ENCODE measurements at regions not wholly inside any gene's neighbourhood (a gene's known extent, or its start where the extent isn't known, plus 50 kb on each side); places are given as distances from the start of the nearest gene placed in this dataset.

DNA sequence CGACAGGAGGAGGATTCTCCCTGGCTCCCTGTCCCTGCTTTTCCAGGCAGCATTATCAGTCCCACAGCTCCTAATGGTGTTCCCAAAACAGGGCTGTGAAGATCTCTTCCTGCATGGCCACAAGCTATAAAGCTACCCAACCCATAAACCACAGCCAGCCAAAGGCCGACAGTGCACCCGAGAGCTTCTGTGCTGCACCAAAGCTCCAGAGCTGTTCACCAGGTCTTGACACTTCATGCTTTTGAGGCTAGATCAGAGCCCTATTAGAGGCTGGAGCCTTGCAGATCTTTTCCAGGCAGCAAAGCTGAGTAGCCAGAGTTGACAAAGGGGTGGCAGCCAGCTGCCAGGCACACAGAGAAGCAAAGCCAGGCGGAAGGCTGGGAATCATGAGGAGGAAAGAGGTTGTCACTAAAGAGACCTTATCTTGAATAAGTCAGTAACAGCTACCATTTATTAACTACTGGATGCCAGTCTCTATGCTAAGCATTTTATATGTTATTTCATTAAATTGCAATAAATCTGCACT lies 180.4 kb downstream of the KATNAL1 start:
- DNase-seq (ENCODE audit: low spot score) = peak; percentile 39

DNA sequence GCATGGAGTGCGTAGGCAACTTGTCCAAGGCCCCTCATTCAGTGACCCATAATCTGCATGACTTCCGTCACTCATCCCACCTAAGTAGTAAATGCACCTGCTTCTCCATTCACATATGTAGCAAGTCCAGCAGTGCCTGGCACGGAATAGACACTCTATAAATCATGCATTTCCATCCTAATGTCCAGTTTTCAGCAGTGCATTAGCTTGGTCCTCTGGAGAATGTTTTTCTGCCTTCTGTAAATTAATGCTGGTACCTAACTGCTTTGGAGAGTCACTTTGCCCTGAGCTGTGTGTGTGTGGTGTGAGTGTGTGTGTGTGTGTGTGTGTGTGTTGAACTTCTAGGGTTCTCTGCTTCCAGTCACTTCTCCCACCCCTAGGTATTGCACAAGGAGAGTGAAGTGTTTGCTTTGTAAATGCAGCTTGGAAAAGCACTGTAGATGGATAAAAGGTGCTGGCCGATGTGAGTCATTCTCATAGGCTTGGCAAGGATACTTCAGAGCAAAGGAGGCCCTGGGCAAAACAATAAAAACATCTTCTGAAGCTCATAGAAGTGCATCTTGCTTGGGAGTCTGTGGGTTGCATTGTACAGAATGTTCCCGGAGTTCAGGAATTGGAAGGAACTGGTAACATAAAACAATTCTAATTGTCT lies 181.8 kb downstream of the KATNAL1 start:
- DNase-seq (ENCODE audit: low spot score) = peak; percentile 68

DNA sequence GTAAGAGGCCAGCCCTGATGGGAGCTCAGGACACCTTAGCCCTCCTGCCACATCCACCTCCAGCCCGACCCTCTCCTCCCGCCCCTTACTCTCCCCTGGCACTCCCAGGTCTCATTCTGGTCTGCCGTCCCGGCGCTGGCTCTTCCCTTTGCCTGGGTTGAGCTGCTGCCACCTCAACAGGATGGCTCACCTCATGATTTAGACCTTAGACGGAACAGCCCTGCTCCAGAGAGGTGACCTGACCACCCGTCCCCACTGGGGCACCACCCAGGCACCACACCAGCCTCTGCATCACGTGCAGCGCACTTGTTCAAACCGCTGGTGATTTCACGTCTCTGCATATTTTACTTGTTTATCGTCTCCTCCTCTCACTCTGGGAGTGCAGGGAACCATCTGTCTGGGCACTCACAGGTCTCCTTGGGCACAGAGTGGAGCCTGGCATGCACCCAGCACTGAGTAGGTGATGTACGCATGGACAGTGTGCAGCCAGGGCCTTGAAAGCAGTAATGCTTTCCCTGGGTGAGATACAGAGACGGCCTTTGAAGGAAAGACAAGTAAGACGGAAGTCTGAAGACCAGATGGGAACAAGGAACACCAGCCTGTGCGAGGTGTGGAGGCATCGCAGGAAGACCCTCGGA lies 183.1 kb downstream of the KATNAL1 start:
- no peak for DNase-seq (ENCODE audit: low spot score)

DNA sequence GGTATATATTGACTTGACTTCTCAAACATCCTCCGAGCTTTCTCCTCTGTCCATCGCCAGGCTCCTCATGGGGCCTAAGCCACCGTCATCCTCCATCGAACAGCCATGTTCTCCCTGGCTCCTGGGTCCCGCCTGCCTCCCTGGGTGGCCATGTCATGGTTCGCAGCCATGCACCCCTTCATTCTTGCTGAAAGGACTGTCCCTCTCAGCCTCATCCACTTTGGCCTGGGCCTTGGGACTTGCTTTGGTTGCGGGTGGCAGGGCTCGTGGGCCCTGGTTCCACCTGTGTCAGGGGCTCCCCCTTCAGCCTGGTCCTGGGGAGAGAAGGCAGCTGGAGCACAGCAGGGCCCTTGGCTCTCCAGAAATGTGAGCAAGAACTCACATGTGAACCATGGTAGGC lies 183.8 kb downstream of the KATNAL1 start:
- no peak for DNase-seq (ENCODE audit: low spot score)

DNA sequence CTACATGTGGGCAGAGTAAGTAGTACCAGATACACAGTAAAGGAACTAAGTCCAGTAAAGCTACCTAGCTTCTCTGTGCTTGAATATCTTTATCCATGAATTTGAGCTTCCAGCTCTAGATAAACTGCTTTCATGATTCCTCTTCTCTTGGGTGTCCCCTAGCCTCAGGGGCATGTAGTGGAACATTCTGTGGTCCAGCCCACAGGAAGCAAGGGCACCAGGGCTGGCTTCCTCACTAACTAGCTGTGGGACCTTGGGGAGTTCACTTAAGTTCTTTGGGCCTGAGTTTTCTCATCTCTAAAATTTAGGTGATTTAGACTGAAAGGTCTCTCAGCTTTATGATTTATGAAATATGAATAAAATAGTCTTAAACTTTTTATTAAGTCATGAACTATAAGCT lies 185.7 kb downstream of the KATNAL1 start:
- DNase-seq (ENCODE audit: low spot score) = no peak

DNA sequence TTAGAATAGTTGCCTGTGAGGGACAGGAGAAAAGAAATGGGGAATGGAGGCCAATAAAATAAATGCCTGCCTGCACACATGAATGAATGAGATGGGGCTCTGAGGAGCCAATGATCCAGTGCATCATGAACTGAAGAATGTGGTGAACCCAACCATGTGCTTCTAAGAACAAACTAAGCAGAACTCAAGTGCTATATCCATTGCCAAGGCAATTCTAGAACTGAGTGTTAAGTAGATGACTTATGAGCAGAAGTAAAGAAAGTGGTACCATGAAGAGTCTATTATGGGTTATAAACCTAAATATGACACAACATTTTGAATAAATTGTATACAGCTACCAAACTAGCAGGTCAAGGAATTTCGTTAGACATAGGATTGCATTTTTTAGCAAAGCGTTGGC lies 186.1 kb downstream of the KATNAL1 start:
- DNase-seq (ENCODE audit: low spot score) = no peak

DNA sequence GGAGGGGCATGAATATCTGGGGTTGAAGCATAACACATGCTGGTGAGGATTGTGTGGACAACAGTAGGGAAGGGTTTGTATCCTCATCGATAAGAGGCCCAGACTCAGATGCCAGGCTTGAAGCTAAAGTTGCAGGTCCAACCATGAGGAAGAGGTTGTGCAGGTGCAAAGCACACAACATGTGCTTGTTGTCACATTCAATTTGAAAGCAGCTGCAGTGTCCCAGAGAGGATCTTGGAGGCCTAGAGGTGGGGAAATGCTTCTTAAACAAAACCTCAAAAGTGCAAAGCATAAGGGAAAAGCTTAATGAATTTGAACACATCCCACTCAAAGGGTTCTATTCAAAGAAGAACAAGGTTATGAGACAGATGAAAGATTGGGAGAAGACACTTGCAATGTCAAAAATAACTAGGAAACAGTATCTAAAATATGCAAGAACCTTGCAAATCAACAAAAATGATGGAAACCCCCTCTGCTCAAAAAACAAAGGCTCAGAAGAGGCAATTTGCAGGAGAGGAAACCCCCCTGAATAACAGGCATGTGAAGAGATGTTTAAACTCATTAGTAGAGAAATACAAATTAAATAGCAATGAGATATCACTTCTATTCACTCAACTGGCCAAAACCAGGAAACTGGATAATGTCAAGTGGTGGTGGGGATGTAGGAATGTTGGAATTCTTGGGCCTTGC lies 187.1 kb downstream of the KATNAL1 start:
- DNase-seq (ENCODE audit: low spot score) = no peak

DNA sequence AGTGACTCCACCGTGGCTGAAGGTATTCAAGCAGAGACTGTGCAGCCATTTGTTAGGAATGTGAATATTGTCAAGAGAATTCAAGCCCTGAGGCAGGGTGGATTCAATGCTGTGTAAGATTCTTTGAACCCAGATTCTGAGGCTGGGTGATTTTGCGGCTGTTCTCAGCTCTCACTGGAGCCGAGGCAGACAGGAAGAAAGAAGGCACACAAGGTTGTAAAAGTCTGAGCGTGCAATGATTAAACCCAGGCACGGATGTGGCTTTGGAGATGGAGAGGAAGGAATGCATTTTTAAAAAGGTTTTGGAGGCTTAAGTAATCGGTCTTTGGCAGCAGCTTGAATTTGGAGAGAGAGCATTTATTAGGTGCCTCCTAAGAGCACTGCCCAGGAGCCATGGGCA lies 187.9 kb downstream of the KATNAL1 start:
- DNase-seq (ENCODE audit: low spot score) = peak; percentile 70

DNA sequence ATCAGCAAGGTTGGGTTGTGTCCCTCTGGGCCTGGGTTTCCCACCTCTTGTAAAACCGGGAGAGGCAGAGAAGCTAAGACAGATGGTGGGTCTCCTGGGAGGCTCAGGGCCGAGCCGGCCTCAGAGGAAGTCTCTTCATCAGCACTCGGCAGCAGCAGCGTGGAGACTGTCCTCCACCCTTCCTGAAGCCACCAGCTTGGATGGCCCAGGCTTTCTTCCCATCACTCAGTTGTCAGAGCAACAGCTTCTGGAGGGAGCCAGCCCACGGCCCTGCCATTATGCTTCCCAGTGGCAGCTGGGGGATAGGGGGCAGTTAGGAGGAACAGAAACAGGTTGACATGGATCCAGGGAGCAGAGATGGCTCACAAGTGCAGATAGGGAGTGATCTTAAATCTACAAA lies 191.0 kb downstream of the KATNAL1 start:
- no peak for DNase-seq (ENCODE audit: low spot score)

DNA sequence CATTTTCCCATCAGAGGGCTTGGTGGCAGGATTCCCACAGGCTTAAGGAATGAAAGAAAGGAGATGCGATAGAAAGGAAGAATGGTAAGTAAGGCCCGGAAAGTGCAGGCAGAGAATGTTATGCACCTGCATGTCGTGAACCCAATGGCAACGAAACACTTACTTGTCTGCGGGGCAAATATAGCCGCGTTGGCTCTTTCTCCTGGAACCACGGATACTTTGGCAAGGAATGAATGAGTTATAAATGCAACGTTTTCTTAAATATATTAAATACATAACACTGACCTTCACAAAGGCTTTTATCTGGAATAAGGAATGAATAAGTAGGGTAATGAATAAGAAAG lies 192.1 kb downstream of the KATNAL1 start:
- DNase-seq (ENCODE audit: low spot score) = no peak

DNA sequence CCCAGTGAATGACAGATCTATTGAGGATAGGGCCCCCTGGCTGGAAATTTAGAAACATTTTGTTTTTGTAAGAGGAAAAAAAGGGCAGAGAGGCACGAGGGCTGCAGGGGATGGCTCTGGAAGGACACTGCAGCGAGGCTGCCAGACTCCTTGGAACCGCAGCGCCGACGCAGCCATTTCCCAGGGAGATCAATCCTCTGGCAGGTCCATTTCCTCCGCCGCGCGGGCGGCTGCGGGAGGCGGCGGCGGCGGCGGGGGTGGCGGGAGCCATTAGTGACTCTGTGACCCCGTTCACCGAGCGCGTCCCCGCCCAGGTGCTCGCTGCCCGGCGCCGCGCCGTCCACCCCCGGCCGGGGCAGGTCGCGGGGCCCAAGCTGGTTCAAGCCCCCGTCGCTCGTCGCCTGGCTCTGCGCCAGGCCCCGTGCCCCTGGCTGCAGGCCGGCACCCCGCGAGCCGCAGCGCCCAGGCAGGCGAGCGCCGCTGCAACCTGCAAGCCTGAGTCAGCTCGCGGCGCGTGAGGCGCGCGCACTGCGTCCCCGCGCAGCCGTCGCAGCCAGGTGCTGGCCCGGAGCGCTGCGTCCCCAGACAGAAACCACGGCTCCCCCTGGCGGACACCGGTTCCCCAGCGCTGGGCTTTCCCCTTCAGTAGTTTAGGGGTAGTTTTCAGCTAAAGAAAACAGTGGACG lies 192.6 kb downstream of the KATNAL1 start:
- DNase-seq (ENCODE audit: low spot score) = peak; percentile 87

DNA sequence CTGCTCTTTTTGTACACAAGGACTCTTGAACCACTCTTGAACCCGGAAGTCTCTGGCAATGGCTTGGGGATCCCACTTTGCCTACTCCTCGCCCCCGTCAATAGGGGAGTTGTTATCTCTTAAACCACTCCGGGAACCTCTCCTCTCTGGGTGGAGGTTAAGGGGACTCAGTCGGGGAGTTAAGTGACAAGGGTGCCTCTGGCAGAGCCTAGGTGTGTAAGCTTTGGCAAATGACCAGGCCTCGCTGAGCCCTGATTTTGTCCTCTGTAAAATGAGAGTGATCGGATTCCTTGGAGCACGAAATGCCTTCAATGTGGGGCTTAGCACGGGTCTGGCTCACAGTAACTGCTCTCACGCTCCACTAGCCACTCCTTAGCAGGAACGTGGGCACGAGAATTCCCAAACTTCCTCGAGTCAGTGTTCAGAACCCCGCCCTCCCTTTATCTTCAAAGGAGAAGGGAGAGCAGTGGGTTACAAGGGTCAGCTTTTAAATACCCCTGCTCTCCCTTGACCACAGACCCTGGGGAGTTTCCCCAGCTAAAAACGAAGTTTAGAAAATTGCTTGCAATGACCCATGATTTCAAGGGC lies 193.3 kb downstream of the KATNAL1 start:
- no peak for DNase-seq (ENCODE audit: low spot score)

DNA sequence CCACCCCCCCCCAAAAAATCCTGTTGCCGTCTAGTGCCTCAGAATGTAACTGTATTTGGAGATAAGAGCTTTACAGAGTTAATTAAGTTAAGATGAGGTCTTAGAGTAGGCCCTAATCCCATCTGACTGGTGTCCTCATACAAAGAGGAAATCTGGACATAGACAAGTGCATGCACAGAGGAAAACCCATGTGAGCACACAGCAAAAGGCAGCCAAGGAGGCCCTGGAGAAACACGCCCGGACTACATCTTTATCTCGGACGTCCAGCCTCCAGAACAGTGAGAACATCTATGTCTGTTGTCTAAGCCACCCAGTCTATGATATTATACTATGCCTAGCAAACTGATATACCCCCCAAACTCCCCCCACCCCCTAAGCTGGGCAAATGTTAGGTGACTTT lies 193.8 kb downstream of the KATNAL1 start:
- DNase-seq (ENCODE audit: low spot score) = no peak

DNA sequence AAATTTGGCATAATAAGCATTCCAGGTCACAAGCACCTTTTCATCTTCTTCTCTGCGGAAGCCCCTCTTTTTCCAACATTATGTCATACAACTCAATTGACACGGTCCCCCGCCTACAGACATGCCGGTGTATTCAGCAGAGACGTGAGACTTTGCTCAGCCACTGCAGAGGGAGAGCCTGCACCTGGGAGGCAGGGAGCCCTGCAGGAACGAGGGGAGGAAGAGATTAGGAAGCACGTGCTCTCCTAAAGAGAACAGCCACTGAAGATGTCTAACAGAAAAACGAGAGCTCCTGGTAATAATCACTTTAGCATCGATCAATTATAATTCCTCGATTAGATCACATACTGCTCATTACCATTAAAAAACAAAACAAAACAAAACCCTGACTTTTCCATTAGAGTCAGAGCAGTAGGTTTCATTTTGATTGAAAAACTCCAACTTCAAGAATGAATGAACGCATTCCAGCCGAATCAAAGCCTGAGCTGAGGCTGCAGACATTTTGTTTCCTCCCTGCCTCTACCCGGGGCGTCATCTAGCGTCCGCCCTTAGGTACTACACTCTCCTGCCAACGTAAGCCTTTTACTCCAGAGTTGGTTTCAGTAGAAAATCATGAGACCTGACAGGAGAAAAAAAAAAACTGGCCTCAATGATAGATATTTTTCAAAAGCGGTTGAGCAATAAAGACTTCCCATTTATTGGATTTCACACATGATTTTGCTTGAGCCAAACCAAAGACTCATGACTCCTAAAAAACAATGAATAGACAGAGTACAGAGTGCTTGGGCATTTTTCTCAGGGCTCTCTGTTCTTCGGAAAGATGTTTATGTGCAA lies 194.5 kb downstream of the KATNAL1 start:
- DNase-seq (ENCODE audit: low spot score) = peak; percentile 85

DNA sequence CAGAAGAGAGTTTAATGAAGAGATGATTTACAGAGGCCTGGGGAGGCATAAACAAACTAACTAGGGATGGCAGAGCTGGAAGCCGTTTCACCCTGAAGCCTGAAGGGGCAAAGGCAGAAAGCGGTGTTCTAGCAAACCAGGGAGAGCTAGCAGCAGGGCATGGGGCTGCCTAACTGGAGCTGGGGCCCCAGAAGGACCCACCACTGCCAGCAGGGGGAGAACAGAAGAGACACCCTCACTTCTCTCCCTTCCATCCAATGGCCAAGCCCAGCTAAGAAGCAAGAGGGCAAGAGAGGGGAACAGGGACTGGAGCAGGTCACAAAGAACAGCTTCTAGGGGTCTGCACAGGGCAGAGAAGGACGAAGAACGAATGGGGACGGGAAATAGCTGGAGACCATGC lies 195.5 kb downstream of the KATNAL1 start:
- peak; percentile 38 for DNase-seq (ENCODE audit: low spot score)

DNA sequence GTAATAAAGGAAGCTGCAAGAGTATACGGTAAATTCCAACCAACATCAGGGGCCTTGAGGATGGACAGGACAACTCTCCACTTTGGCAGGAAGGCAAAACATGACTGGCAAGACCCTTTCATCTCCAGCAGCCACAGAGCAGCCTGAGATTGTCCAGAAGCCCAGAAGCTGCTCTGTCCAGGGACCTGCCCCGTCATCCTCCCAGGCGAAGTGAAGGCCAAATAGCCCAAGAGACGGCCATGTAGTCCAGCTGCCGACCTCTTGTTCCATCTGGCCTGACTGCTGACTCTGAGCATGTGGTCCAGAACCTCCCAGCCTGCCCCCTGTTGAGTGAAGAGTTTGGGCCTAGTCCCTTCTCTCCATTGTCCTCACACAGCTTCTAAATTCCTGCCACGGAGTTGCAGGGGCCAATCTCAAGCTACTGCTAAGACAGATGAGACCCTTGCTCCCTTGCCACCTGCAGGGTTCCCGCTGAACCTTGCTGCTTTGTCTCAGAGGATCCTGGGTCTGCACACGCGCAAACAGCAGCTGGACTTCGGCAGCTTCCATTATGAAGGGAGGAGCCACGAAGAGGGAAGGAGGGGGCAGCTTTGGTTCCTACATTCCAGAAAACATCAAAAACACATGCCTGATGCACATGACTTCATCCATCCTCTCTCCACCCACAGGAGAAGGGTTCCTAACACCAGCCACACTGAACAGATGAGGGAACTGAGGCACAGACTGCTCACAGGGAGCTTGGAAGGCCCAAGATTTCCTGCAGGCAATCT lies 196.9 kb downstream of the KATNAL1 start:
- DNase-seq (ENCODE audit: low spot score) = no peak

DNA sequence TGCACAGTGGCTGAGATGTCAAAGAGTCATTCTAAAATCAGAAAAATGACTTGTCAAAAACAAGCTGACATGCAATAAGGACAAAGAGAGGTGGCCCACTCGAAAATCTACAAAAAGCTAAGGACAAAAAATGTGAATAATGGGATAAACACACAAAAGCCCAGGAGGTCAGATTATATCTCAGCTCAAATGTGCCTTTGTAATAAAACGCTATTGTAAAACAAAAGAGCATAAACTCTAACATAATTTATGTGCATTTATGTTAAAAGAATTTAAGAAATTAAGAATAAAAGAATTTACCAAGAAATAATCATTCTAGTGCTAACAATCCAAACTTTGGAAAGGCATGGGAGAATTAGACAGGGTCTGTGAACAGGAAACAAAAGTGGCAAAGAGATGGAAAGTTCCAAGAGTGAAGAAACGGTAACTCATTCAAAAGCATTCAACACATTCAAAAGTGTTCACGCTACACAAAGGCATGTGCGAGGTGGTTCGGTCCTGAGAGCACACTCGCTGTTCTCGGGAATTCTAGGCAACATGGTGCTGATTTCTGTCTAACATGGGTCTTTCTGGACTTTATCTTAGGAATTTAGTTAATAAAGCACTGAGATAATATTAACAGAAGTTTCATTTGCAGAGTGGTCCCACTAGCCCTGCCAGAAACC lies 197.7 kb downstream of the KATNAL1 start:
- no peak for DNase-seq (ENCODE audit: low spot score)

DNA sequence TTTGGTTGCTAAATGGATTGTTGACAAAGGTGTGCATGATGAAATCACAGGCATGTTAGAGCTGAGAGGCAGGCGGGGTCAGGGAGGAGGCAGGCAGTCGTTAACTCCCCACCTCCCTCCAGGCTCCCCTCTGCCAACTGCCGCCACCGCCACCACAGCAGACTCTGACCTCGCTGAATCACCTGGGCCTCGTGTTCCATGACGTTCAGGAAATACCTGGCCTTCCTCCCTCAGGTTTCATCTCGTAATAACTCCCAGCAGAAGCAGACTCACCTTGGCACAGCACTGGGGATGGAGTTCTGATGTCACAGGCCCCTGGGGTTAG lies 198.5 kb downstream of the KATNAL1 start:
- no peak for DNase-seq (ENCODE audit: low spot score)

DNA sequence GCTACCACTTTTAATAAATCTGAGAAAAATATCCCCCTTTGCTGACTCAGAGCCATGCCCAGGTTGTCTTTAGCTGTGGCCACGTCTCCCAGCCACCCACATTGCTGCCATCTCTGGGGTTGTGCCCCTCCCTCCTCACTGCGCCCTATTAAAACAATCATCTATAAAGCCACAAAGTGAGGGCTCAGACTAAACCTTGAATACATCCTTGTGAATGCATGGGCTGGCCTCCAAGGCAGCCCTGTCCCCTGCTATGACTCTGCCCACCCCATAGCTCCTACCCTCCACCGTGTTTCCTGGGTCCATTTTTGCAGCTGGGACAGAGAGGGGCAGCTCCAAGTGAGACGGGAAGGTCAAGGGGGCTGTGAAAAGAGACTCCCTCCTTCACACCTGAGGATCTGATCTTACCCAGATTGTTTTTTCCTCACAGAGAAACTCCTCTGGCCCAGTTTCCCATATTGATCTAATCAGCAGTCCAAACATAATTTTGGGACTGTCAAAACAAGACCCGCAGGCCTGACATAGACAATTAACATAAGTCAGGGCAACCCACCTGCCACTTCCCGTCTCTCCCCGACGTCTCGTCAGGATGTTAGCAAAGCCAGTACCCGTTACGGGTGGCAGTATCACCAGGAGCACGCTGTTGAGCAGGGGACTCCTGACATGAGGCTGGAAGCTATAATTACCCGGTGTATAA lies 199.0 kb downstream of the KATNAL1 start:
- DNase-seq (ENCODE audit: low spot score) = no peak

All from AG08396 (cell line).